ENCODE measurements at regions not wholly inside any gene's neighbourhood (a gene's known extent, or its start where the extent isn't known, plus 50 kb on each side); places are given as distances from the start of the nearest gene placed in this dataset.

GRCh38 chr9:129408535-129409215 is 212.2 kb downstream of the C9orf50 start:
- DNase-seq, result no peak

- DNase-seq, result no peak
Measured at GRCh38 chr9:129407905-129408452, 212.9 kb downstream of the C9orf50 start.

GRCh38 chr9:129406278-129407225 is 214.3 kb downstream of the C9orf50 start:
- DNase-seq, result no peak

GRCh38 chr9:129405827-129406213 is 215.1 kb downstream of the C9orf50 start:
- DNase-seq, result no peak

GRCh38 chr9:129405089-129405826 is 215.6 kb downstream of the C9orf50 start:
- DNase-seq, result peak; percentile 73

- DNase-seq, result no peak
Measured at GRCh38 chr9:129404621-129405020, 216.3 kb downstream of the C9orf50 start.

- DNase-seq, result no peak
Measured at GRCh38 chr9:129403779-129404620, 216.9 kb downstream of the C9orf50 start.

- DNase-seq, result no peak
Measured at GRCh38 chr9:129402931-129403778, 217.7 kb downstream of the C9orf50 start.

GRCh38 chr9:129402371-129402739 is 218.5 kb downstream of the C9orf50 start:
- no peak for DNase-seq

GRCh38 chr9:129401623-129402370 is 219.1 kb downstream of the C9orf50 start:
- DNase-seq, result no peak

- DNase-seq, result no peak
Measured at GRCh38 chr9:129400971-129401622, 219.8 kb downstream of the C9orf50 start.

GRCh38 chr9:129400001-129400970 is 220.6 kb downstream of the C9orf50 start:
- no peak for DNase-seq

GRCh38 chr9:129399634-129399990 is 221.3 kb downstream of the C9orf50 start:
- DNase-seq, result no peak

- DNase-seq, result no peak
Measured at GRCh38 chr9:129398961-129399633, 221.0 kb upstream of the IER5L start.

- no peak for DNase-seq
Measured at GRCh38 chr9:129398101-129398960, 220.3 kb upstream of the IER5L start.

- no peak for DNase-seq
Measured at GRCh38 chr9:129397335-129397734, 219.3 kb upstream of the IER5L start.

- DNase-seq, result no peak
Measured at GRCh38 chr9:129396365-129396708, 218.3 kb upstream of the IER5L start.

Data from NCI-H226 (cell line).